ENCODE measurements at regions not wholly inside any gene's neighbourhood (a gene's known extent, or its start where the extent isn't known, plus 50 kb on each side); places are given as distances from the start of the nearest gene placed in this dataset.

DNA sequence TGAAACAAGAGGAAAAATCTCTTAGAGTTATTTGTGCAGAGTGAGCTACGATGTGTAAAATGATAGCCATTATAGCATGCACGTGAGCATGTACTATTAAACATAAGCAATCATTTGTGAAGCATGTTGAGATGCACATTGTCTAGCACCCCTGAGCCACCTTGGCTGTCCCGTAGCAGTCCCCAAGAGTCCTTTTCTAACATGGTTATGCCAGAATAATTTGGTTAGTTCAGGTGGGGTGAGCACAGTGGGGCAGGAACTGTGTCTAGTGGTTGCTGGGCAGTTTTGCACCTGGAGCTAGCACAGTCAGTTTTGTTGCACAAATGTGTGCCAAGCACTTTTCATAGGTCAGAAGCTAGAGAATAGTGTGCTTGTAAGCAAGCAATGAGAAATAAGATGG is 809.8 kb downstream of the RNF144A start:
- no peak overlapping the region for H2AFZ ChIP-seq (ENCODE audit: low read length)
- no peaks in the 10 kb centered on the region for H4K20me1 ChIP-seq (ENCODE audit: insufficient read depth, low read length, poor library complexity, severe bottlenecking)
- H3K27me3 ChIP-seq (ENCODE audit: insufficient read depth, low read length, poor library complexity, severe bottlenecking), result no peaks in the 10 kb centered on the region
- H3K9ac ChIP-seq (ENCODE audit: low read depth, low read length, poor library complexity, severe bottlenecking), result no peak overlapping the region
- no peak for TF ChIP-seq CTCF (conservative IDR thresholded peaks at IDR 0.05; ENCODE audit: low read length)
- no peak for TF ChIP-seq EZH2phosphoT487 (IDR thresholded peaks at IDR 0.05; ENCODE audit: borderline replicate concordance)
- no peaks in the 10 kb centered on the region for H3F3A ChIP-seq (ENCODE audit: low read depth)
- no peak overlapping the region for H3K4me2 ChIP-seq (ENCODE audit: low read depth, low read length, poor library complexity, severe bottlenecking)
- H3K4me1 ChIP-seq (ENCODE audit: insufficient read depth, low read length, poor library complexity, severe bottlenecking), result peaks cover 8% of the 10 kb centered on the region
- H3K36me3 ChIP-seq (ENCODE audit: insufficient read depth, low read length), result no peaks in the 10 kb centered on the region
- no peaks in the 10 kb centered on the region for H3K9me2 ChIP-seq (replicated peaks; ENCODE audit: low read depth, low read length)
- H3K79me2 ChIP-seq (ENCODE audit: insufficient read depth, low read length), result no peaks in the 10 kb centered on the region
- no peaks in the 10 kb centered on the region for H3K9me3 ChIP-seq (ENCODE audit: insufficient read depth, low read depth, low read length)
- no peak overlapping the region for H3K4me3 ChIP-seq (ENCODE audit: low read length, poor library complexity, severe bottlenecking)

GRCh38 chr2:7728388-7728787 is 811.2 kb downstream of the RNF144A start:
- no peaks in the 10 kb centered on the region for H3K9me2 ChIP-seq (replicated peaks; ENCODE audit: low read depth, low read length)
- TF ChIP-seq EZH2phosphoT487 (IDR thresholded peaks at IDR 0.05; ENCODE audit: borderline replicate concordance), result no peak
- no peak for TF ChIP-seq CTCF (conservative IDR thresholded peaks at IDR 0.05; ENCODE audit: low read length)
- H2AFZ ChIP-seq (ENCODE audit: low read length), result no peak overlapping the region
- H4K20me1 ChIP-seq (ENCODE audit: insufficient read depth, low read length, poor library complexity, severe bottlenecking), result no peaks in the 10 kb centered on the region
- H3K27me3 ChIP-seq (ENCODE audit: insufficient read depth, low read length, poor library complexity, severe bottlenecking), result no peaks in the 10 kb centered on the region
- no peaks in the 10 kb centered on the region for H3K9me3 ChIP-seq (ENCODE audit: insufficient read depth, low read depth, low read length)
- H3K4me2 ChIP-seq (ENCODE audit: low read depth, low read length, poor library complexity, severe bottlenecking), result no peak overlapping the region
- no peaks in the 10 kb centered on the region for H3K36me3 ChIP-seq (ENCODE audit: insufficient read depth, low read length)
- no peak overlapping the region for H3K4me3 ChIP-seq (ENCODE audit: low read length, poor library complexity, severe bottlenecking)
- H3K79me2 ChIP-seq (ENCODE audit: insufficient read depth, low read length), result no peaks in the 10 kb centered on the region
- H3F3A ChIP-seq (ENCODE audit: low read depth), result no peaks in the 10 kb centered on the region
- peaks cover 8% of the 10 kb centered on the region for H3K4me1 ChIP-seq (ENCODE audit: insufficient read depth, low read length, poor library complexity, severe bottlenecking)
- no peak overlapping the region for H3K9ac ChIP-seq (ENCODE audit: low read depth, low read length, poor library complexity, severe bottlenecking)

DNA sequence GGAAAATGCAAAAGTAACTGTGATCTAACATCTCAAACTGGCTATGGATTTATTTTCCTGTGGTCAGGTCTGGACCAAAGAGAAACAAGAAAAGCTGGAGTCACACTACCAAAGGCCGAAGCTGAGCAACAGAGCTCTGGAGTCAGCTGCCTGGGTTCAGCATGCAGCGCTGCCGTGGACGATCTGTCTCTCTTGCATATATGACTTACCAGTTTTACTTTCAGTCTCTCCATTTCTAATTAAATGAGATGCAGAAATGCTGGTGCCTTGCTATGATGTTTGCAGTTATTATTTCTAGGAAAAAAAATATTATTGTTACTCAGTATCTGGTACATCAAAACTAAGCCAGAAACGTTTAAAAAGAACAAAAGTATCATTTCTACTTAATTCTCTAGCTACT is 813.2 kb downstream of the RNF144A start:
- H3K4me2 ChIP-seq (ENCODE audit: low read depth, low read length, poor library complexity, severe bottlenecking), result no peak overlapping the region
- H3K36me3 ChIP-seq (ENCODE audit: insufficient read depth, low read length), result no peaks in the 10 kb centered on the region
- H3K4me1 ChIP-seq (ENCODE audit: insufficient read depth, low read length, poor library complexity, severe bottlenecking), result peaks cover 5% of the 10 kb centered on the region
- TF ChIP-seq EZH2phosphoT487 (IDR thresholded peaks at IDR 0.05; ENCODE audit: borderline replicate concordance) (no peak), CTCF (conservative IDR thresholded peaks at IDR 0.05; ENCODE audit: low read length) (no peak)
- H3K9me2 ChIP-seq (replicated peaks; ENCODE audit: low read depth, low read length), result no peaks in the 10 kb centered on the region
- H3F3A ChIP-seq (ENCODE audit: low read depth), result no peaks in the 10 kb centered on the region
- no peak overlapping the region for H3K4me3 ChIP-seq (ENCODE audit: low read length, poor library complexity, severe bottlenecking)
- H2AFZ ChIP-seq (ENCODE audit: low read length), result no peak overlapping the region
- H3K27me3 ChIP-seq (ENCODE audit: insufficient read depth, low read length, poor library complexity, severe bottlenecking), result no peaks in the 10 kb centered on the region
- H3K9me3 ChIP-seq (ENCODE audit: insufficient read depth, low read depth, low read length), result no peaks in the 10 kb centered on the region
- no peak overlapping the region for H3K9ac ChIP-seq (ENCODE audit: low read depth, low read length, poor library complexity, severe bottlenecking)
- H3K79me2 ChIP-seq (ENCODE audit: insufficient read depth, low read length), result no peaks in the 10 kb centered on the region
- no peaks in the 10 kb centered on the region for H4K20me1 ChIP-seq (ENCODE audit: insufficient read depth, low read length, poor library complexity, severe bottlenecking)

Data from Loucy (cell line).